GM19099 (cell line): ENCODE measurements at regions not wholly inside any gene's neighbourhood (a gene's known extent, or its start where the extent isn't known, plus 50 kb on each side); places are given as distances from the start of the nearest gene placed in this dataset.

Experiments
- POLR2A ChIP-seq: IDR thresholded peaks from 3 replicates; pipeline ENCODE4 v1.6.1; 2011; ENCODE audit warnings: low read depth; ENCODE audit not compliant: insufficient read length; ENCODE audit errors: extremely low read depth

DNA sequence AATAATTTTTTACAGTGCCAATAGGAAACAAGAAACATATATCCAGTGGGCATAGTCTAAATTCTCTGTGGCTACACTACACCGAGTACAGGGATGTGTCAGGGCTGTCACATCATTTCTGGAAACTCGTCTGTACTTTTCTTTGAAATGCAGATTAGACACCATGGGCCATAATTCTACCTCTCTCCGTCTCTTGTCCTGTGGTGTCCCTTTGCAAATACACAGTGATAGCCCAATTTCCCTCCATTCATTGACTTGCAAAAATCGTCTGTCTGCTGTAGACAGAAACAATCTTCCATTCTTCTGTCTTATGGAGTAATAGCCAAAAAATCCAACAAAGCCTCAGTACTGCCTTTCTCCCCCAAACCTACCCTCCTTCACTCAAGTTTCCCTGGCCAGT lies 487.1 kb upstream of the ANO3 start:
- no peak for TF ChIP-seq POLR2A

DNA sequence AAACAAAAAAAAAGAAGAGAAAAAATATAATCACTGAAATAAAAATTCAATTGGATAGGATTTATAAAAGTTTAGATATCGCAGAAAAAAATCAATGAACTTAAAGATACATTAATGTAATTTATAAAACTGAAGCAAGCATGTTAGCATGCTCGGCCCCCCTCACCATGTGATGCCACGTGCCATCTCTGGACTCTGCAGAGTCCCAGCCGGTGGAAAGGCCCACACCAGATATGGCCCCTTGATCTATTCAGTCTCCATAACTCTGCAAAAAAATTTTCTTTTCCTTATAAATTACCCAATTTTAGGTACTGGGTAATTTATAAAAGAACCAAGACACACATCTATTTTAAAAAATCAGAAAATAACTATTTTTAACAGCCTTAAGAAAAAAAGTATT lies 476.0 kb upstream of the ANO3 start:
- TF ChIP-seq POLR2A = no peak

DNA sequence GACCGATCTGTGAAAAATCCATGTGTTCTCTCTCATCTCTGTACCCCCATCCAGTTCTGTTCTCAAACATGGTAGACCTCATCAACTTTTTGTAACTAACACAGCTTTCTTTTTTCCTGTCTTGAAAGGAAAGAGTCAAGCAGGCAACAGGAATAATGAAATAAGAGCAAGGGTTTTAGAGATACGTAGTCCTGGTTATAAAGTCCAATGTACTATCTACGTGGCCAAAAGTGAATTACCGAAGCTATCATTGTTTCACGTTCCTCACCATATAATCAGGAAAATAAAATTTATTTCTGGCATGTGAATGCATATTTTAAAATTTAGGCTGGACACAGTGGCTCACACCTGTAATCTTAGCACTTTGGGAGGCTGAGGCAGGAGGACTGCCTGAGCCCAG lies 472.2 kb upstream of the ANO3 start:
- TF ChIP-seq POLR2A = no peak

DNA sequence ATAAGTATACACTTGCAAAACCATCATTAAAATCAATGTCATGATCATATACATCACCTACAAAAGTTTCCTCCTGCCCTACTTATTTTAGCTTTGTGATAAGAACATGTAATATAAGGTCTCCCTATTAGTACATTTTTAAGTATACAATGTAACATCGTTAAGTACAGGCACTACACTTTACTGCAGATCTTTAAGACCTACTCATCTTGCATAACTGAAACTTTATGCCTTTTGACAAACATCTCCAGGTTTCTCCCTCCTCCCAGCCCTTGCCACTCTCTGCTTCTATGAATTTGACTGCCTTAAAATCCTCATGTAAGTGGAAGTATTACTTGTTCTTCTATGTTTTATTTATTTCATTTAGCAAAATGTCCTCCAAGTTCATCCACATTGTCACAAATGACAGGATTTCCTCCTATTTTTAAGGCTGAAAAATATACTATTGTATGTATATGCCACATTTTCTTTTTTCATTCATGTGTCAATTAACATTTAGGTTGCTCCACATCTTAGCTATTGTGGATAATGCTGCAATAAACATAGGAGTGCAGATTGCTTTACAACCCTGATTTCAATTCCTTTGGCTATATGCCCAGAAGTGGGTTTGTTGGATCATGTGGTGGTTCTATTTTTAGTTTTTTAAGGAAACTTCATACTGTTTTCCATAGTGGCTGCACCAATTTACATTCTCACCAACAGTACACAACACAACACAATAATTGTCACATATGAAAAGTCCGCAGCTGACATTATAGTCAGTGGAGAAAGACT lies 471.1 kb upstream of the ANO3 start:
- no peak for TF ChIP-seq POLR2A

DNA sequence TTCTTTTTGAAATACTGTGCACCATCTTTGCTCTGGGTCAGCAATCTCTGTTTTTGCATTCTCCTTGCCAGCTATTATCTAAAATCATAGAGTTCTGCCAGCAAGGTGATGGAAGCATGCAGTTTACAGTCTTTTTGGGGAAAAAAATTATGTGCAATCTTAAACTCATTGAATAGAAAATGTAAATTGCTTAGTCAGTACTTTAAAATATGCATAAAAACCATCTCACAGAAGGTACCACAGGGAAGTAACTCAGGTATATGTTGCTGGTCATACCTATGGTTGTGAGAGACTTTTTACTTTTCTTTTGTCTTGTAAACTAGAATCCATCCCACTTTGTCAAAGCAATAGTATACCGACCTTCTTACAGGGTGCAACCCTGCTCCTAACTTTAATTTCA lies 469.8 kb upstream of the ANO3 start:
- TF ChIP-seq POLR2A = no peak

DNA sequence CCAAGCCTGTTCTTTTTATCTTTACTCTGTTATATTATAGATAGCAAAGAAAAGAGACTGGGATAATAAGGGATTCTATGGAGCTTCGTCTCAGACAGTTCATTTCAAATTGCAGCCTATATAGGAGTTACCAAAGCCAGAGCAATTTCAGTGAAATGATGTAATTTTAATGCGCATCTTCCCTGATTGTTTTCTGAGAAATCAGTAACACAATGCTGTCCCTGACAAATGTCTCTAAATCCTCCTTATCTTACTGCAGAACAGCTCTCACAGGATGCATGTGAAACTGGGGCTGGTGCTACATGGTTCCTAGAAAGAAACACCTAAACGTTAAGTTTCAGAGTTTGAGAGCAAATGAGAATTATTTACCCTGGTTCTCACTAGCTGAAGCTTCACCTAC lies 467.9 kb upstream of the ANO3 start:
- TF ChIP-seq POLR2A = no peak

DNA sequence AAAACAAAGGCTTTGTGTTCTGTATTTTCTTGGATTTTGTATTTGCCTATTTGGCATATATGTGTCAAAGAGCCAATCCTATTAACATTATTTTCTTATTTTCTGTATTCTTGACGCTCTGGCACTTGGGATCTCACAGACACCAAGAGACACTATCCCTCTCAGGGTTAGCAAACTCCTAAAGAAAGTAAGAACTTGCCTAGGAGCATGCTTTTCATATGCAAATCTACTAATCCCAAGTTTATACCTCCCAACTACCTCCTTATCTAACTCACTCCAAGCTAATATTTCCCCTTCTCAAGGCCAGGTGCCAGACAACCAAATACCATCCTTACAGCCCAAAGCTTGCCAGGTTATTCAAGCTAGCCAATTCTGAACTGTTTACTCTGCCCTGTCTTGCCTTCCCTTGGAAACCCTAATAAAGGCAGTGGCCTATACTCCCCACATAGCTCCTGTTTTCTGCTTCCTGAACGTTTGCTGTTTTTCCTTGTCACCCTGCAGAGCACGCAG lies 455.4 kb upstream of the ANO3 start:
- TF ChIP-seq POLR2A = no peak

DNA sequence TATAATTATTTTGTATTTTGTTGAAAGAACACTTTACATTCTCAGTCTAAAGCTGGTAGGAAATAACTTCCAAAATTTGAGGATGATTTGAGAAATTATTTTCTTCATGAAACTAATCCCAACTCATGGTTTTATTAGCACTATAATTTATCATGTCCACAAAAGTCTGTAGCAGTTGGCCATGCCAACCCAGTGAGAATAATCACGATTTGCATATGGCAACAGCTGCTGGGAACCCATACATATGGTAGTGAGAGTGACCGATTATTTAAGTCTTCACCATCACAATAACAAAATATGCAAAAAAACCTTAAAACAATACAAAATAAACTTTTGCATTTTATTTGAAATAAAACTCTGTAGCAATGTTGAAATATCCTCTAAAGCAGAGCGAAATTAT lies 445.9 kb upstream of the ANO3 start:
- TF ChIP-seq POLR2A = no peak

DNA sequence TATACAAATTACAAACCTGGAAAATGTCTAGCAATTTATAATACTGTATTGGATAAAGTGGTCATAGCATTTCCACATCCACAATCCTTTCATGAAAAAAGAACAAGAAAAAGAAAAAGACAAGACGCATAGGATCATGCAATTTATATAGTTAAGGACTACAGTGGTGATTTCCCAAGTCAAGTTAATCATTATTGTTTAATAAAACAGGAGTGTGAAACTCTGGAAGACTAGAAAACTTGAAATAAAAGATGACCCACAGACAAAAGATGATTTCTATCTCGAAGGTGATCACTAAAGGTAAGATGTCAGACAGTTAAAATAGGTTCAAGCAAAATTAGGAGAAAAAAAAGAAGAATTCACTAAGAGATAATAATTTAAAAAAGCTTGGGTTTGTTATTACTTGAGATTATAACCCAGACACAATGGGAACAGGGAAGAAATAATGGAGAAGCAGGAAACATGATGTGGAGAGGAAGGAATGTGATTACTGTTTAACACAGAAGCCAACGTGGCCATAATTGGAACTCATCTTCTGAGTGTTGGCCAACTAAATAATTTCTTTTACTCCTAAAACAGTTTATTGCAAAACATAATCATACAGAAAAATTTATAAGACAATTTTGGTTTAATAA lies 441.2 kb upstream of the ANO3 start:
- TF ChIP-seq POLR2A = no peak

DNA sequence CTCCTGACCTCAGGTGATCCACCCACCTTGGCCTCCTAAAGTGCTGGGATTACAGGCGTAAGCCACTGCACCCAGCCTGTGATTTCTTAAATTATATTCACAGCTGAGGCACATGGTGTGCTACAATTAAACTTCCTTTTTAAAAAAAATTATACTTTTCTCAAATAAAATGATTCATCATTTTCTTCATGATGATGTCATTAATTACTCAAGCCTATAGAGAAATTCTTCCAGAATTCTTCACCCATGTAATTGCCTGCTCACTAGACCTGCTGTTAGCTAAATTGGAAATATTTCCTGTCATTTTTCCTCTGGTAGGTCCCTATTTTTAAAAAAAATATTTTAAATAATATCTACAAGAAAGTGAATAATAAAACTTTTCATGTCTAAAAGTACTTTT lies 440.0 kb upstream of the ANO3 start:
- no peak for TF ChIP-seq POLR2A

DNA sequence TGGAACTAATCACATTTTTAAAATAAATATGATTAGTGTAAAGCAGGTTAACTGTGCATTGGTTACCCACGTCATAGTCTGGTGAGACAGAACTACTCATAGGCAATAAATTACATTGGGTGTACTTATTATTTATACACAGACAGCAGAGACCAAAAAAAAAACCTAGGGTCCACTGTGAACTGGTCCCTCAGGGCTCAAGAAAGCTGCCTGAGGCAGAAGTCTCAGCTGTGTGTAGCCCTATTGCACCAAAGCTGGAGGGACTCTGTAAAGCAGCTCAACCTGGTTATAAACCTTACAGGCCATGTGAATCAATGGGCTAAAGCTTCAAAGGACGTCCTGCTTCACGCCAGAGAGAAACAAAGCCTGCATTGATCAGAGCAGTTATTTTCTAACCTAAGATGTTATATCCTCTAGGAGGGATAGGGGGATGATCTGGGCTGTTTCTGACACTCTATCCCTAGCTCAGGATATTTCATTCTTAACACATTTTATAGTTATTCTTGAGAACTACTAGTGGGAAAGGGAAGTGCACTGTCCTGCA lies 432.2 kb upstream of the ANO3 start:
- no peak for TF ChIP-seq POLR2A

DNA sequence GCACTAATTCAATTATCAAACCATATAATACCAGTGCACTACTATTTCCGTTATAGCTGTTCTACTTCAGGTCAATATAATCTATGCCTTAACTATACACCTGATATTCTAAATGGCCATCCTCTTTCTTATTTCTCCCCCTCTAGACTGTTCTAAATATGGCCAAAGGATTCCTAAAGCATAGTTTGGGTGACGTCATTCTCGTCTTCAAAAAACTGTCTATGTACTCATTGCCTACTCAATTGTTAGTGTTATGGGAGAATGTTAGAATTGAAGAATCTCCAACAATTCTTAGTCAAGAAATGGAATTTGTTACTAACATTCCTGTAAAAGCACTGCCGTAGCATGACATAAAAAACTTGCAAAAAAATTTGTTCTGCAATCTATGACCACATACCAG lies 431.1 kb upstream of the ANO3 start:
- TF ChIP-seq POLR2A = no peak

DNA sequence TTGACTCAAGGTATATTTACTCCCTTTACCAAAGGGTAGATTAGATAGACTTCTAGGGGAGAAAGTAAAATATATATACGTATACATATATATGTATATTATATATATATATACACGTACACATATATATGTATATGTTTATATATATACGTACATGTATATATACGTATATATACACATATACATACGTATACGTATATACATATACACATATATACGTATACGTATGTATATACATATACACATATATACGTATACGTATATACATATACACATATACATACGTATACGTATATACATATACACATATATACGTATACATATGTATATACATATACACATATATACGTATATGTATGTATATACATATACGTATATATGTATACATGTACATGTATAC lies 430.5 kb upstream of the ANO3 start:
- TF ChIP-seq POLR2A = no peak

DNA sequence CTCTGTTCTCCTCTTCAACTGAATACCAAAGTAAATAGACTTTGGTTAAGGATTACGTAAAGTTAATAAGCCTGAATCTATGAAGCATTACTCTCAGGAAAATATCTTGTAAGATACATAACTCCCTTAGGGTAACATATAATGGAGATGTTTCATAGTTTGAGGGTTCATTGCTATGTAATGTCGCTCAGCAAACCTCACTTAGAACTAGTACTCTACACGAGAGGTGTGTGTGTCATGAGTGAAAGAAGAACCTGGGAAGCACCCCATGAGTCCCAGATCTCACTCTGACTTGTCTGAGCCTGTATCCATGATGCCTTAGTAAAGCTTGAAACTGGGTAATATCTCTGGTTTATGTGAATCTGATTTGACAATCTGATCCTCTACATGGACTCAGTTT lies 429.5 kb upstream of the ANO3 start:
- TF ChIP-seq POLR2A = no peak

DNA sequence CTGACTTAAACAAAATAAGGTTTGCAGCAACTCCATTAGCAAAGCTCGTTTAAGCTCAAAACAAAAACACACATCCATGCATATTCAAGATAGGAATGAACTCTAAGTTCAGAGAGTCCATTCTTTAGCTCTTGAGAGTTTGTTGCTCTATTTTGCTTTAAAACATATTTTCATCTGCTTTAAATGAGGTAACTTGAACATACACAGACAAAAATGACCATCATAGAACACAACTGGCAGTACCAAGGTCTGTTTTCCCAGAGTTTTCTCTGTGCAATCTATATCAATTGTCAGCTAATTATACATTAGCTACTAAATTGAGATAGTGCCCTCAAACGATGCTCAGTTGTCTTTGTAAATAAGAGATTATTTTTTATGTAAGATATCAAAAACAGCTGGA lies 423.2 kb upstream of the ANO3 start:
- no peak for TF ChIP-seq POLR2A

DNA sequence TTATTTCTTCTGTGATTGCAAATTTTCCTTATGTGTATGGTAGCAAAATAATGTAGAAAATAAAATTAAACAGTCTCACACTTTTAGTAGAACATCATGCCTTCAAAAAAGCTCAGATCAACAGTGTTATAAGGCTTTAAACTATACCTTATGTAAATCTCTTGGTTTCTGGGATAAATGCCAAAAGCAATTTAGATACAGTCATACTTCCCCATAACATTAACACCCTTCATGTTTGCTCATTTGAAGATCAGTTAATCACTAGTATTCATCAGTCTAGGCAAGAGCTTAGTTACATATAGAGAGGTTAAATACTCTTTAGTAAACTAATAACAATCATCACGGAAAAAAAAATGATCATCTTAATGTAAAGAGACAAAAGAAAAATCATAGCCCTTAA lies 421.8 kb upstream of the ANO3 start:
- no peak for TF ChIP-seq POLR2A
